Thoracic aorta (tissue), 2 donors: ENCODE measurements at regions not wholly inside any gene's neighbourhood (a gene's known extent, or its start where the extent isn't known, plus 50 kb on each side); places are given as distances from the start of the nearest gene placed in this dataset.

ENCODE experiments used
- ATAC-seq: fragments of 150-250 bp; one replicate; pipeline ENCODE4 v1.8.0; 2017; ENCODE audit warnings: low read depth; ENCODE audit not compliant: insufficient number of reproducible peaks, low FRiP score
- DNase-seq: peaks from one replicate; pipeline ENCODE4 v3.0.0-alpha.2; 2020; ENCODE audit warnings: low spot score
- H3K27ac ChIP-seq, 2 donors: fragments of 200-600 bp; sonication (generic); 1 replicate in 1 of 2; 2 replicates in 1 of 2; pipeline ENCODE4 v1.5.1; 2016; ENCODE audit warnings: mild to moderate bottlenecking in 2 of 2, moderate library complexity in 2 of 2
- H3K27me3 ChIP-seq: fragments of 200-600 bp; sonication (generic); replicated peaks from 2 replicates; pipeline ENCODE4 v1.6.0; 2016; ENCODE audit warnings: mild to moderate bottlenecking; ENCODE audit not compliant: insufficient read depth
- H3K36me3 ChIP-seq: fragments of 200-600 bp; sonication (generic); one replicate; pipeline ENCODE4 v1.5.1; 2016
- H3K4me1 ChIP-seq, 2 donors: fragments of 200-600 bp; sonication (generic); 1 replicate in 1 of 2; 2 replicates in 1 of 2; pipeline versions ENCODE4 v1.5.1 to v1.6.0; 2016; ENCODE audit warnings: low read depth in 2 of 2, mild to moderate bottlenecking in 1 of 2; ENCODE audit not compliant: control insufficient read depth in 1 of 2
- H3K4me3 ChIP-seq: fragments of 200-600 bp; sonication (generic); 2 replicates; pipeline ENCODE4 v1.5.1; 2016; ENCODE audit warnings: mild to moderate bottlenecking
- H3K9me3 ChIP-seq: fragments of 200-600 bp; sonication (generic); 2 replicates; pipeline ENCODE4 v1.5.1; 2016
- TF ChIP-seq, protein P1 (sequence below): fragments of 200-600 bp; sonication (generic); IDR thresholded peaks from one replicate; pipeline ENCODE4 v1.5.1; 2019; ENCODE audit warnings: antibody characterized with exemption

DNA sequence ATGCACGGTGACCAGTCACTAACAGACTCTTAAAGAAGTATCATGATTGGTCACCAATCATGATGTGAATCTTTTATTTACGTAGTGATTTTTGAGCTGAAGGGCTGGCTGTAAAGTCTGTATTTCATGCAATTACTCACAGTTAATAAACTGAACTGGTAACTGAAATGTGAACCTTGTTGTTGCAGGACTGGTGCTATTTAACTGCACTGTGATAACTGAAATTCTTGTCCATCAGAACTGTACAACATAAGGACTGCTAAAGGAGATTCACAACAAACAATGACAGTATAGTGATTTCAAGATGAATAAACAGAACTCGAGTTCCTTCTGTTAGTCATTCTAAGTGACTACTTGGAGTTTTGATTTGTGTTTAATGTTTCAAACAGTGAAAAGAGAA lies 316.6 kb downstream of the TPBG start:
- Histone ChIP-seq H3K27ac (no peak overlapping the region), H3K36me3 (no peaks in the 10 kb centered on the region), H3K4me3 (no peak overlapping the region), H3K4me1 (no peaks in the 10 kb centered on the region), H3K27me3 (no peaks in the 10 kb centered on the region), H3K9me3 (no peaks in the 10 kb centered on the region)
- TF ChIP-seq, protein P1, sequence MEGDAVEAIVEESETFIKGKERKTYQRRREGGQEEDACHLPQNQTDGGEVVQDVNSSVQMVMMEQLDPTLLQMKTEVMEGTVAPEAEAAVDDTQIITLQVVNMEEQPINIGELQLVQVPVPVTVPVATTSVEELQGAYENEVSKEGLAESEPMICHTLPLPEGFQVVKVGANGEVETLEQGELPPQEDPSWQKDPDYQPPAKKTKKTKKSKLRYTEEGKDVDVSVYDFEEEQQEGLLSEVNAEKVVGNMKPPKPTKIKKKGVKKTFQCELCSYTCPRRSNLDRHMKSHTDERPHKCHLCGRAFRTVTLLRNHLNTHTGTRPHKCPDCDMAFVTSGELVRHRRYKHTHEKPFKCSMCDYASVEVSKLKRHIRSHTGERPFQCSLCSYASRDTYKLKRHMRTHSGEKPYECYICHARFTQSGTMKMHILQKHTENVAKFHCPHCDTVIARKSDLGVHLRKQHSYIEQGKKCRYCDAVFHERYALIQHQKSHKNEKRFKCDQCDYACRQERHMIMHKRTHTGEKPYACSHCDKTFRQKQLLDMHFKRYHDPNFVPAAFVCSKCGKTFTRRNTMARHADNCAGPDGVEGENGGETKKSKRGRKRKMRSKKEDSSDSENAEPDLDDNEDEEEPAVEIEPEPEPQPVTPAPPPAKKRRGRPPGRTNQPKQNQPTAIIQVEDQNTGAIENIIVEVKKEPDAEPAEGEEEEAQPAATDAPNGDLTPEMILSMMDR: no peak
- DNase-seq: no peak
- ATAC-seq: no peak

DNA sequence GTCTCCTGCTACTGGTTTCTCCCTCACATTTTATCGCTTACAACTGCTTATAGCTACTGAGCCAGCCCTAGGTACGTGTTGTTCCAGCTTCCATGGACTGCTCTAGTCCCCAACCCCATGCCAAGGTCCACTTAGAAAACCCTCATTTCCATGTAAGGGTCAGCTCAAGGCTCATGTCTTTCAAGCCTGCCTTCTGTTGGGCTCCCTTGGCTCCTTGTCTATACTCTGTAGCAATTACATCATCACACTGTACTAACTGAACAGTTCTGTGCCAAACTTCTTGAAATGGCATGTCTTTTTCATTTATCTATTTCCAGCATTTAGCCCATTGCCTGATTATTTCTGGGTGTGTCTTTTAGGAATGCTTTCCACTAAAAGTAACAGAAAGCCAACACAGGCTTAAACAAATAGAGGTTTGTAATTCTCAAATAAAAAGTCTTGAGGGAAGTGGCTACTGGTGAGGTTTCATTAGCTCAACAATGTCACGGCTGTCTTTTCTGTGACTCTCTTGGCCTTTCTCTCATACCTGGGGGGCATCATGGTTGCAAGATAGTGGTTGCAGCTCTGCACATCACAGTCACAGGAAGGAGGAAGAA lies 317.6 kb downstream of the TPBG start:
- Histone ChIP-seq H3K4me3 (no peak overlapping the region), H3K36me3 (no peaks in the 10 kb centered on the region), H3K4me1 (no peaks in the 10 kb centered on the region), H3K27ac (no peak overlapping the region), H3K27me3 (no peaks in the 10 kb centered on the region), H3K9me3 (no peaks in the 10 kb centered on the region)
- TF ChIP-seq, protein P1: no peak
- DNase-seq (no peak), ATAC-seq (no peak)

DNA sequence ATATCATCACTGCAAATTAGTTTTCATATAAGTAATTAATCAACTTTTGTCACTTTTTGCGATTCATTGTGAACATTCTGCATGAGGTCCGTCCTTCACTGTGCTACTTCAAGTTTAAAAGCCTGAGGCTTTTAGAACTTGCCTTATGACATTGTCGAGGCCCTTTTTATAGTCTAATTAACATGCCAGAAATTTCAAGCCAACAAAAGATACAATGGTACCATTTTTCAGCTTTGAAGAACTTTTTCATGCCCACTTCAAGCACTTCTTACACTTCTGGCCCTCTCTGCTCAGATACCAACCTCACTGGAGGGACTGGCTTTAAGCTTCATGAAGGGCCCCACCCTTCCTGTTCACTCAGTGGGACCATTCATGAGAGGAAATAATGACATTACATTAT lies 323.1 kb downstream of the TPBG start:
- no peak for ATAC-seq
- TF ChIP-seq, protein P1: no peak
- no peaks in the 10 kb centered on the region for H3K4me1 ChIP-seq
- no peaks in the 10 kb centered on the region for H3K27me3 ChIP-seq
- no peak overlapping the region for H3K27ac ChIP-seq
- H3K36me3 ChIP-seq: no peaks in the 10 kb centered on the region
- no peak for DNase-seq
- H3K9me3 ChIP-seq: no peaks in the 10 kb centered on the region
- H3K4me3 ChIP-seq: no peak overlapping the region

DNA sequence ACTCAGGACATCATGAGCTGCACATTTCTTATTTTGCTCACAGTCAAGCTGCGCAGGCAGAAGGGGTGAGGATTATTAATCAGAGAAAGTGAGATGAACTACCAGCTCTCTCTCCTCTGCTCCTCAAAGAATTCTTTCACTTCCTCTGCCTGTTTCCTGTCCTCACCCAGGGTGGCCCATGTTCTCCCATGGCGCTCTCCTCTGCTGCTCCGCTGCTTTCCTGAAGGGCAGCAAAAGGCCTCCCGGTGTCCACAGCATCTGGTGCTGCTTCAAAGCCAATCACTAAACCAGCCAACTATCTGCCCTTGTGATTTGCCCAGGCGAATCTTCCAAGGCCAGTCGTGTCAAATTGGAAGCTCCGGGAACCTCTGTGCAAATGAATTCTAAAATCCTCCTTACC lies 324.2 kb downstream of the TPBG start:
- TF ChIP-seq, protein P1: no peak
- no peaks in the 10 kb centered on the region for H3K4me1 ChIP-seq
- no peak overlapping the region for H3K4me3 ChIP-seq
- H3K36me3 ChIP-seq: no peaks in the 10 kb centered on the region
- ATAC-seq (no peak), DNase-seq (no peak)
- no peaks in the 10 kb centered on the region for H3K9me3 ChIP-seq
- no peaks in the 10 kb centered on the region for H3K27me3 ChIP-seq
- H3K27ac ChIP-seq: no peak overlapping the region

DNA sequence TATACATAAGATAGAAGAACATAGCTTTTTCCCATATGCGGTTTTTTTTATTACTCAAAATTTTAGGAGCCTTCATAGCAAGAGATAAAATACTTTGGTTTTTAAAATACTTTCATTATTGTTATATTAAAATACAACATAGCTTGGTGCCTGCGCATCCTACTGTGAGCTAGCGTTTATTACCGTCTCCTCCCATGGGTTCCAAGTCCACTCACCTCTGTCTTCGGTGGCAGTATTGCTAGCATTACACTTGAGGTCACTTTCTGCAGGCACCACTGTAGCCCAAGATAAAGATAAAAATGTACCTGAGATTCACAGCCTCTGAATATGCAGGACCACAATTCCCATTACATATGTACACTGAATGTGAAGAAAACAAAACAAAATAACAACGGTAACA lies 326.7 kb downstream of the TPBG start:
- no peak for ATAC-seq
- TF ChIP-seq, protein P1: no peak
- Histone ChIP-seq H3K4me3 (no peak overlapping the region), H3K27me3 (no peaks in the 10 kb centered on the region), H3K27ac (no peak overlapping the region), H3K36me3 (no peaks in the 10 kb centered on the region), H3K4me1 (no peaks in the 10 kb centered on the region), H3K9me3 (no peaks in the 10 kb centered on the region)
- no peak for DNase-seq
